K562 (cell line): ENCODE measurements at regions not wholly inside any gene's neighbourhood (a gene's known extent, or its start where the extent isn't known, plus 50 kb on each side); places are given as distances from the start of the nearest gene placed in this dataset.

ENCODE experiments used
- SIN3A ChIP-seq, 2 experiments: fragments of 150-350 bp in 1 of 2; IDR thresholded peaks; 2 replicates each; pipeline ENCODE4 v1.6.1; 2011 to 2016; ENCODE audit warnings: borderline replicate concordance in 2 of 2, low read depth in 2 of 2, low read length in 2 of 2, mild to moderate bottlenecking in 2 of 2, moderate library complexity in 2 of 2; ENCODE audit not compliant: control insufficient read depth in 1 of 2
- STAG1 ChIP-seq: sonication (generic); formaldehyde crosslinking; IDR thresholded peaks from 2 replicates; pipeline ENCODE4 v1.5.0; 2020; ENCODE audit warnings: missing genetic modification reagents, borderline replicate concordance
- STAT5A ChIP-seq: IDR thresholded peaks from 2 replicates; pipeline ENCODE4 v1.6.1; 2012; ENCODE audit warnings: low read length, inconsistent platforms, borderline replicate concordance
- TF ChIP-seq, protein P1 (sequence below): fragments of 450-650 bp; formaldehyde crosslinking; IDR thresholded peaks from 2 replicates; pipeline ENCODE4 v1.4.0; 2020; ENCODE audit warnings: mild to moderate bottlenecking, mixed read lengths
- TF ChIP-seq, protein P2 (sequence below): fragments of 450-650 bp; conservative IDR thresholded peaks from 2 replicates; pipeline ENCODE4 v1.6.1; 2016; ENCODE audit warnings: missing genetic modification characterization, low read depth, mild to moderate bottlenecking, missing compliant biosample characterization, moderate library complexity
- TF ChIP-seq, protein P3 (sequence below): sonication (generic); formaldehyde crosslinking; IDR thresholded peaks from 2 replicates; pipeline ENCODE4 v1.8.1; 2023; ENCODE audit warnings: mild to moderate bottlenecking, missing genetic modification reagents, moderate library complexity
- TF ChIP-seq, protein P4 (sequence below): fragments of 250-450 bp; sonication (Bioruptor Pico); IDR thresholded peaks from 2 replicates; pipeline ENCODE4 v1.8.0; 2022; ENCODE audit warnings: inconsistent platforms

GRCh38 chr3:21188459-21188858 is 562.6 kb downstream of the ZNF385D start (continued):
- TF ChIP-seq, protein P1, sequence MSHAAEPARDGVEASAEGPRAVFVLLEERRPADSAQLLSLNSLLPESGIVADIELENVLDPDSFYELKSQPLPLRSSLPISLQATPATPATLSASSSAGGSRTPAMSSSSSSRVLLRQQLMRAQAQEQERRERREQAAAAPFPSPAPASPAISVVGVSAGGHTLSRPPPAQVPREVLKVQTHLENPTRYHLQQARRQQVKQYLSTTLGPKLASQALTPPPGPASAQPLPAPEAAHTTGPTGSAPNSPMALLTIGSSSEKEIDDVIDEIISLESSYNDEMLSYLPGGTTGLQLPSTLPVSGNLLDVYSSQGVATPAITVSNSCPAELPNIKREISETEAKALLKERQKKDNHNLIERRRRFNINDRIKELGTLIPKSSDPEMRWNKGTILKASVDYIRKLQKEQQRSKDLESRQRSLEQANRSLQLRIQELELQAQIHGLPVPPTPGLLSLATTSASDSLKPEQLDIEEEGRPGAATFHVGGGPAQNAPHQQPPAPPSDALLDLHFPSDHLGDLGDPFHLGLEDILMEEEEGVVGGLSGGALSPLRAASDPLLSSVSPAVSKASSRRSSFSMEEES (CRISPR knock-in tag): no peak
- TF ChIP-seq STAG1 (CRISPR knock-in tag) (no peak), STAT5A (no peak), SIN3A (IDR thresholded peaks at IDR 0.05; ENCODE audit: borderline replicate concordance in 2 of 2, control insufficient read depth in 1 of 2, low read depth in 2 of 2, low read length in 2 of 2) (no peak)
- TF ChIP-seq, protein P2, sequence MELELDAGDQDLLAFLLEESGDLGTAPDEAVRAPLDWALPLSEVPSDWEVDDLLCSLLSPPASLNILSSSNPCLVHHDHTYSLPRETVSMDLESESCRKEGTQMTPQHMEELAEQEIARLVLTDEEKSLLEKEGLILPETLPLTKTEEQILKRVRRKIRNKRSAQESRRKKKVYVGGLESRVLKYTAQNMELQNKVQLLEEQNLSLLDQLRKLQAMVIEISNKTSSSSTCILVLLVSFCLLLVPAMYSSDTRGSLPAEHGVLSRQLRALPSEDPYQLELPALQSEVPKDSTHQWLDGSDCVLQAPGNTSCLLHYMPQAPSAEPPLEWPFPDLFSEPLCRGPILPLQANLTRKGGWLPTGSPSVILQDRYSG (tag): no peak
- TF ChIP-seq, protein P3, sequence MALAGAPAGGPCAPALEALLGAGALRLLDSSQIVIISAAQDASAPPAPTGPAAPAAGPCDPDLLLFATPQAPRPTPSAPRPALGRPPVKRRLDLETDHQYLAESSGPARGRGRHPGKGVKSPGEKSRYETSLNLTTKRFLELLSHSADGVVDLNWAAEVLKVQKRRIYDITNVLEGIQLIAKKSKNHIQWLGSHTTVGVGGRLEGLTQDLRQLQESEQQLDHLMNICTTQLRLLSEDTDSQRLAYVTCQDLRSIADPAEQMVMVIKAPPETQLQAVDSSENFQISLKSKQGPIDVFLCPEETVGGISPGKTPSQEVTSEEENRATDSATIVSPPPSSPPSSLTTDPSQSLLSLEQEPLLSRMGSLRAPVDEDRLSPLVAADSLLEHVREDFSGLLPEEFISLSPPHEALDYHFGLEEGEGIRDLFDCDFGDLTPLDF: no peak
- TF ChIP-seq, protein P4, sequence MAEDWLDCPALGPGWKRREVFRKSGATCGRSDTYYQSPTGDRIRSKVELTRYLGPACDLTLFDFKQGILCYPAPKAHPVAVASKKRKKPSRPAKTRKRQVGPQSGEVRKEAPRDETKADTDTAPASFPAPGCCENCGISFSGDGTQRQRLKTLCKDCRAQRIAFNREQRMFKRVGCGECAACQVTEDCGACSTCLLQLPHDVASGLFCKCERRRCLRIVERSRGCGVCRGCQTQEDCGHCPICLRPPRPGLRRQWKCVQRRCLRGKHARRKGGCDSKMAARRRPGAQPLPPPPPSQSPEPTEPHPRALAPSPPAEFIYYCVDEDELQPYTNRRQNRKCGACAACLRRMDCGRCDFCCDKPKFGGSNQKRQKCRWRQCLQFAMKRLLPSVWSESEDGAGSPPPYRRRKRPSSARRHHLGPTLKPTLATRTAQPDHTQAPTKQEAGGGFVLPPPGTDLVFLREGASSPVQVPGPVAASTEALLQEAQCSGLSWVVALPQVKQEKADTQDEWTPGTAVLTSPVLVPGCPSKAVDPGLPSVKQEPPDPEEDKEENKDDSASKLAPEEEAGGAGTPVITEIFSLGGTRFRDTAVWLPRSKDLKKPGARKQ (CRISPR knock-in tag): no peak
